Large intestine (tissue), 3 donors: ENCODE measurements at regions not wholly inside any gene's neighbourhood (a gene's known extent, or its start where the extent isn't known, plus 50 kb on each side); places are given as distances from the start of the nearest gene placed in this dataset.

Experiments used
- DNase-seq, 2 donors: peaks; one replicate each; pipeline versions ENCODE4 v3.0.0 to v3.0.0-alpha.2; 2013
- H3K27ac ChIP-seq: one replicate; pipeline ENCODE4 v1.5.1; 2013; ENCODE audit warnings: low read length
- H3K27me3 ChIP-seq: 2 replicates; pipeline ENCODE4 v1.6.1; 2013; ENCODE audit warnings: low read length; ENCODE audit not compliant: control insufficient read depth, insufficient read depth
- H3K36me3 ChIP-seq: 2 replicates; pipeline ENCODE4 v1.6.1; 2013; ENCODE audit warnings: low read length; ENCODE audit not compliant: control insufficient read depth, insufficient read depth
- H3K4me1 ChIP-seq: one replicate; pipeline ENCODE4 v1.6.1; 2013; ENCODE audit warnings: low read length; ENCODE audit not compliant: control insufficient read depth, insufficient read depth
- H3K4me3 ChIP-seq: one replicate; pipeline ENCODE4 v1.5.1; 2013; ENCODE audit warnings: low read length
- H3K9me3 ChIP-seq: one replicate; pipeline ENCODE4 v1.6.1; 2013; ENCODE audit warnings: mild to moderate bottlenecking, low read depth, low read length, moderate library complexity; ENCODE audit not compliant: control insufficient read depth
- WGBS: methylation state at CpG from one replicate; pipeline ENCODE4 v1.1.5; 2013; ENCODE audit warnings: low lambda C conversion rate; ENCODE audit not compliant: insufficient coverage; 5-methylcytosine and 5-hydroxymethylcytosine counted together

DNA sequence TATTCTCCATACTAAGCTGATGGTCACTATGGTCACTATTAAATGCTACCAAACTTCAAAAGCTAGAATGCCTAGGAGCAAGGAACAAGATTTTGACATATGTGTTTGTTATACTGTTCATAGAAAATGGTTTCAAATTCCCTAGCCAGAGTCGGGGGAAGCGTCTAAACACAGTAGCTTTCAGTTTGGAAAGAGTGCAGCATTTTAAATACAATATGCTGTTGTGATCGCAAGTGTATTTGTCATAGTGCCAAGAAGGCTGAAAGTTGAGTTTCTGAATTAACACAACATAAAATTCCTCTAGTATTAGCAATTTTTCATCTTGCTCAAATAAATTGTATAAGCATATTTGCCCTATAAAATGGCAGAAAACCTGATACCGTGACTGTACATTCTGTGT lies 280.4 kb downstream of the ZNF608 start:
- no peak for DNase-seq
- H3K27ac ChIP-seq = no peak overlapping the region
- no peak overlapping the region for H3K4me3 ChIP-seq
- 62% methylated on average over 3 of the region's 4 CpGs for WGBS
- no peaks in the 10 kb centered on the region for H3K36me3 ChIP-seq
- H3K4me1 ChIP-seq = no peaks in the 10 kb centered on the region
- no peaks in the 10 kb centered on the region for H3K27me3 ChIP-seq
- H3K9me3 ChIP-seq = no peaks in the 10 kb centered on the region

DNA sequence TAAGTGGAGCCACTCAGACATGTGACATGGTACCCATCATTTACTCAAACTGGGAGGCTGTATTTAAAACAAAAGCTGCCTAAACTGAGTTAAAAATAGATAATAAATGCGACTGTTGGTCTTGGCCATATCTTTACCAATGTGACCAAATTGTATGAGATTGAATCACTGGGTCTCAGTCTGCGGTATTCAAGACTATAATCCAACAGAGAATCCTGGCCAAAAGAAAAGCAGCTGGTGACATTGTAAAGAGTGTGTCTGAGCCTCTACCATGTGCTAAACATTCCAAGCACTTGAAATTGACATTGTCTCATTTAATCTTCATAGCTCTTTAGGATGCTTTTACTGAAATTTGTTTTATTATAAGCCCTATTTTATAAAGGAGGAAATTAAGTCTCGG lies 282.6 kb downstream of the ZNF608 start:
- 100% methylated on average over 2 of the region's 3 CpGs for WGBS
- DNase-seq = no peak
- Histone ChIP-seq H3K27me3 (no peaks in the 10 kb centered on the region), H3K36me3 (no peaks in the 10 kb centered on the region), H3K9me3 (no peaks in the 10 kb centered on the region), H3K27ac (no peak overlapping the region), H3K4me3 (no peak overlapping the region), H3K4me1 (no peaks in the 10 kb centered on the region)

- Histone ChIP-seq H3K9me3 (no peaks in the 10 kb centered on the region), H3K36me3 (no peaks in the 10 kb centered on the region), H3K27ac (no peak overlapping the region), H3K4me3 (no peak overlapping the region), H3K4me1 (no peaks in the 10 kb centered on the region), H3K27me3 (no peaks in the 10 kb centered on the region)
- WGBS = 80% methylated on average over 2 of the region's 4 CpGs
- DNase-seq = no peak
Measured at GRCh38 chr5:124462751-124463150, 283.7 kb downstream of the ZNF608 start.

DNA sequence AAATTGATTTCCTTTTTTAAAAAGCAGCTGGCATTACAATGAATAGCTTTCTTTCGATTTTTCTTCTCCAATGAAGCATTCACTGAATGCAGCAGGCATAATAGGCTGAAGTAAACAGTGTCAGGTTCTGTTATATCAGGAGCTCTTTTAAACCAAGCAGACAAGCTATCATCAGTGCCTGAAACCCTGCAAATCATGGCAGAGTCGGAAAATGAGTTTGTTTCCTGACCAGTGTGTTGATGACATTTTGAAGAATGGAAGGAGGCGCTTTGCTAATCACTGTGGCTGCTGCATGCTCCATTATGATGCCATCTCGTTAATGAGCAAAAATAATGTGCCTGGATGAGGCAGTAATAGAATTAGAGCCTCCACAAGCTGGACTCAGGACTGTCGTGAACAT lies 284.5 kb downstream of the ZNF608 start:
- no CpG with 5 or more reads among the region's 5 CpGs for WGBS
- DNase-seq = no peak

DNA sequence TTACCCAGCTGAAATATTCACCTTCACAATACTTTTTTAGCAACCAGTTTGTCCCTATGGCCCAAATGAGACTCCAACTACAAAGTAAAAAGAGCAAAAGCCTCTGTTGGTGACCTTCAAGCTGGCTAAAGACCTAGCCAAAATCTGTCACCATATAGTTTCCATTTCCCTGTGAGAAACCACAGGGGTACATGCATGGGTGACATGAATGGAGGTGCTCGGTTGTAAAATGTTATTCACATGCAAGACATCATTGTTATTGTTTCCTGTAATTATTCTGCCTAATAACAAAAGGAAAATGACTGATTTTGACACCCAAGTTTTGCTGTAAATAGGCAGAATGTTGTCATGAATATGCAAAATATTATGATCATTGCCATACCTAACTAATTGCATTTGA lies 285.3 kb downstream of the ZNF608 start:
- H3K36me3 ChIP-seq = no peaks in the 10 kb centered on the region
- no CpG with 5 or more reads among the region's 1 CpG for WGBS
- no peaks in the 10 kb centered on the region for H3K4me1 ChIP-seq
- DNase-seq = no peak
- H3K27me3 ChIP-seq = no peaks in the 10 kb centered on the region
- H3K4me3 ChIP-seq = no peak overlapping the region
- H3K27ac ChIP-seq = no peak overlapping the region
- no peaks in the 10 kb centered on the region for H3K9me3 ChIP-seq

More for the DNA sequence above, 284.5 kb downstream of the ZNF608 start:
- Histone ChIP-seq H3K27ac (no peak overlapping the region), H3K9me3 (no peaks in the 10 kb centered on the region), H3K4me3 (no peak overlapping the region), H3K4me1 (no peaks in the 10 kb centered on the region), H3K27me3 (no peaks in the 10 kb centered on the region), H3K36me3 (no peaks in the 10 kb centered on the region)

DNA sequence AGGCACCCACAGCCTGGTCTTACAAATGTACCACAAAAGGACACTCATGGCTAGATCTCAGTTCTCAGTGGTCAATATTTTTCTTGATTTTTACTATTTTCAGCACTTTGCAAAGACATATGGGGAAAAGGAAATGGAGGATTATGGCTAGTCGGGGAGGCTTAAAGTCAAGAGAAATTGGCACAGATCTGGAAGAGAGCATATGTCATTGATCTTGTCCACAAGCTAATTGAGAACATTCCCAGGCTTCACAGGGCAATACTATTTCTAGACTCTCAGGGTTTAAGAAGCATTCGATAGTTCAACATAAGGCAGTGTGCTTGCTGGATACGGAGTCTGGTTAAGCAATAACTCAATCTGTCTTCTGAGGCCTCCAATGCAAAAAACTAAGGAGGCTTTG lies 285.8 kb downstream of the ZNF608 start:
- H3K27ac ChIP-seq = no peak overlapping the region
- no peaks in the 10 kb centered on the region for H3K9me3 ChIP-seq
- no peaks in the 10 kb centered on the region for H3K4me1 ChIP-seq
- no peak overlapping the region for H3K4me3 ChIP-seq
- no peak for DNase-seq
- H3K36me3 ChIP-seq = no peaks in the 10 kb centered on the region
- no peaks in the 10 kb centered on the region for H3K27me3 ChIP-seq
- WGBS = 83% methylated on average over 1 of the region's 3 CpGs

DNA sequence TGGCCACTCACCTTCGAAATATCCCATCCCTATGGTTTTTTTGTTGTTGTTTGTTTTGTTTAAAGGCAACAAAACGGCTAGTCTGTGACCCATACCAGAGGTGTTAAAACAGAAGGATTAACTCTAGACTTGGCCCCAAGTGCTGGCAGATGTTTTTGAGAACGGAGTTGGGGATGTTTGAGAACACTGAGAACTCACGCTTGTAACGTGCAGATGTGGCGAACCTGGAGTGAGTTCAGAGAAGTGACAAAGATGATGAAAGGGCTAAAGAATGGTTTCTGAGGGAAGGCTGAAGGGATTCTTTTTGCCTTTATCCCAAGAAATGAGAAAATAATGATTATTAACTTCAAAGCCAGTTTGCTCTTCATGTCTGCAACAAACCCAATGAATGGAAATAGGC lies 286.5 kb downstream of the ZNF608 start:
- H3K9me3 ChIP-seq = no peaks in the 10 kb centered on the region
- H3K4me3 ChIP-seq = no peak overlapping the region
- DNase-seq = no peak
- H3K36me3 ChIP-seq = no peaks in the 10 kb centered on the region
- H3K27ac ChIP-seq = no peak overlapping the region
- 92% methylated on average over 3 of the region's 6 CpGs for WGBS
- H3K4me1 ChIP-seq = no peaks in the 10 kb centered on the region
- no peaks in the 10 kb centered on the region for H3K27me3 ChIP-seq

GRCh38 chr5:124457901-124458300 lies 288.5 kb downstream of the ZNF608 start:
- Histone ChIP-seq H3K9me3 (no peaks in the 10 kb centered on the region), H3K4me1 (no peaks in the 10 kb centered on the region), H3K27me3 (no peaks in the 10 kb centered on the region), H3K36me3 (no peaks in the 10 kb centered on the region), H3K27ac (no peak overlapping the region), H3K4me3 (no peak overlapping the region)
- 71% methylated on average over 1 of the region's 1 CpG for WGBS
- no peak for DNase-seq

GRCh38 chr5:124457101-124457500 lies 289.3 kb downstream of the ZNF608 start:
- H3K27me3 ChIP-seq = no peaks in the 10 kb centered on the region
- H3K36me3 ChIP-seq = no peaks in the 10 kb centered on the region
- H3K27ac ChIP-seq = no peak overlapping the region
- H3K4me1 ChIP-seq = no peaks in the 10 kb centered on the region
- no peaks in the 10 kb centered on the region for H3K9me3 ChIP-seq
- WGBS = no CpG with 5 or more reads among the region's 5 CpGs
- no peak overlapping the region for H3K4me3 ChIP-seq
- no peak for DNase-seq

DNA sequence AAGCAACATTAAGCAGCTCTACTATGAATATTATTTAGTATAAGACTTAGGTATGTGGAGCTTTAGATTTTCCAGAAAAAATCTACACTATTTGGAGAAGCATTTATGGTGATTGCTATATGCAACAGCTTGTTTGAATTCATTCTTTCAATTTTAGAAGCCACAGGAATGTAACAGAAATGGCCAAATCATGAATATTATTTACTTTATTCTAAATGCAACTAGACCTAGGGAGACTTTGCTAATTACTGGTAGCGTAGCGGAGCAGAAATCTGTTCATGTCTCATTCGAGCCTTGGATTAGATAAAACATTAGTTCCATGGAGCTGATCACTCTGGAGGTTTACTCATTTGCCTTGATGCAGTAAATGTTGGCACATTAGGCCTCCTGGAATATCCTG lies 290.2 kb downstream of the ZNF608 start:
- Histone ChIP-seq H3K4me1 (no peaks in the 10 kb centered on the region), H3K27me3 (no peaks in the 10 kb centered on the region), H3K27ac (no peak overlapping the region), H3K9me3 (no peaks in the 10 kb centered on the region), H3K36me3 (no peaks in the 10 kb centered on the region), H3K4me3 (no peak overlapping the region)
- DNase-seq = no peak
- no CpG with 5 or more reads among the region's 3 CpGs for WGBS

GRCh38 chr5:124454081-124454480 lies 292.4 kb downstream of the ZNF608 start:
- Histone ChIP-seq H3K9me3 (no peaks in the 10 kb centered on the region), H3K36me3 (no peaks in the 10 kb centered on the region), H3K27me3 (no peaks in the 10 kb centered on the region), H3K27ac (no peak overlapping the region), H3K4me3 (no peak overlapping the region), H3K4me1 (no peaks in the 10 kb centered on the region)
- WGBS = 89% methylated on average over 1 of the region's 3 CpGs
- DNase-seq = no peak
